ENCODE measurements at regions not wholly inside any gene's neighbourhood (a gene's known extent, or its start where the extent isn't known, plus 50 kb on each side); places are given as distances from the start of the nearest gene placed in this dataset.

DNA sequence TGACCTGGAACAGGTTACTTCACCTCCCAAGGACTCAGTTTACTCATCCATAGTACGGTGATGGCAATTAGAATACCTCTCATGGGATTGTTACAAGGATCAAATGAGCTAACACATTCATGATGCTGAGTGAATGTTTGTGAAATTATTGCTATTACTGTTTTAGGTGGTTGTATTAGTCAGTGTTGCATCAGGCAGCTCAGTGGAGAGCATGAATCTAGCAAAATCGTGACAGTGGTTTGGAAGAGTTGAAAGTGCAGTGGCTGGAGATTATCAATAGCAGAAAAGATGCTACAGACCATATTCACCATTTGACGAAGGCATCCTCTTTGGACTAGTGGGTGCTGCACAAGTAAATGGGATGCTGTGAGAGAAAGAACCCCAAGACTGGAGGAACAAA lies 50.4 kb upstream of the CTNNBL1 start:
- intact Hi-C loops (cut with micrococcal nuclease): no loop called here

DNA sequence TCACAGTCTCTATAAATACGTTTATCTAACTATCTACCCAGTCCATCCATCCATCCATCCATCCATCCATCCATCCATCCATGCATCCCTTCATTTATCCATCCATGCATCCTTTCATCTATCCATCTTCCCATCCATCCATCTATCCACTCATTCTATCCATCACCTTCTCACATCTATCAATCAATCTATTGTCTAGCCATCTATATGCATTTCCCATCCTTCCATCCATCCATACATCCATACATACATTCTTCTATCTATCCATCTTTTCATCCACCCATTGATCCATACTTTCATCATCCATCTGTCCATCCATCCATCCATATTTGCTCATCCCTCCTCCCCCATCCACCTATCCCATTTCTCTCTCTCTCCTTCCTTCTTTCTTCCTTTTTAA lies 51.6 kb upstream of the CTNNBL1 start:
- intact Hi-C loops (cut with micrococcal nuclease): no loop called here

DNA sequence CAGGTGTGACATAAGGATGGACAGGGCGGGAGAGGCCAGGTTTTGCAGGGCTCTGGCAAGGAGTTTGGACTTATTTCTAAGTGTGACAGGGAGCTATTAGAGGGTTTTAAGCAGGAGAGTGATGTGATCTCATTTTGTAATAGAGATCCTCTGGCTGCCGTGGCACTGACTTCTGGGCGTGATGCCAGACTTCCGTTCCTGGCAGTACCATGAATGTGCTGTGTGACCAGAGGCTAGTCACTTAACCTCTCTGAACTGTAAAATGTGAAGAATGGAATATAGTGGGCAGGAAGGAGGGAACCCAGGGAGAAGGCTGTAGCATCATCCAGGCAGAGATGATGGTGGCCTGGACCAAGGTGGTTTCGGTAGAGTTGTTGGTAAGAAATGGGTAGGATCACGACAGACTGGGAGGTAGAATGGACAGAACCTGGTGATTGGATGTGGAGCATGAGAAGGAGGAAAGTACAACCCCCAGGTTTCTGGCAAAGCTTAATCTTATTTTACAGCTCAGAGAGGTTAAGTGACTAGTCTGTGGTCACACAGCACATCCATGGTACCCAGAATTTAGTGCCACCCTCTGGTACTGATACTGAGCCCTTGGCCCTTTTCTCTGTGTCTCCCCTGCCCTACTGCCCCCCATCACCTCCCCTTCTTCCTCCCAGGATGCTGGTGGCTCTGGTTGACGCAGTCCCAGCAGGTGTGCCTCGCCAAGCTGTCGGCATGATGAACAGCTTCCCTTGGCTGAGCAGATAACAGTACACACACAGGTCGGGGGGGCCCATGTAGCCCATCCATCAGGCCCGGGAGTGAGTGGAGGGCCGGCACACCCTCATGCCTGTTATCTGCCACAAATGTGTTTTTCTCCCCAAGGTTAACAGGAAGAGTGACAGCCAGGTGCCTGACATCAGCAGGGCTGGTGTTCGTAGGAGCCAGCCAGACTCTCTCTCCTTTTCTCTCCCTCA lies 52.9 kb upstream of the CTNNBL1 start:
- intact Hi-C loops (cut with micrococcal nuclease): no loop called here

DNA sequence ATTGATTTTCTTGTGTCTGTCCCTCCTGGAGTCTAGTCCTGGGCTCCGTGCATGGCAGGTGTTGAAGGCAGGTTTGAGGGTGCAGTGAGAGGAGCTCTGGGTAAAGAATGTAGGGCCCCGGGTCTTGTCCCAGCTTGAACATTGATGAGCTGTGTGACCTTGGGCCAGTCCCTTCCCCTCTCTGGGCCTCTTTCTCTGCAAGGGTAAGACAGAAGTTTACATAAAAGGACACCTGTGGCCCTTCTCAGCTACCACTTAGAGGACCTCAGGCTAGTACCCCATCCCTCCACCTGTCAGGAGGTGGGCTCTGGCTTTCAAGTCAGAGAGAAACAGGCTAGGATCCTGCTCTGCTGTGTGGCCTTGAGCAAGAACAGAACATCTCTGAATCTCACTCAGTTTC lies 55.3 kb upstream of the CTNNBL1 start:
- intact Hi-C loops (cut with micrococcal nuclease): no loop called here

DNA sequence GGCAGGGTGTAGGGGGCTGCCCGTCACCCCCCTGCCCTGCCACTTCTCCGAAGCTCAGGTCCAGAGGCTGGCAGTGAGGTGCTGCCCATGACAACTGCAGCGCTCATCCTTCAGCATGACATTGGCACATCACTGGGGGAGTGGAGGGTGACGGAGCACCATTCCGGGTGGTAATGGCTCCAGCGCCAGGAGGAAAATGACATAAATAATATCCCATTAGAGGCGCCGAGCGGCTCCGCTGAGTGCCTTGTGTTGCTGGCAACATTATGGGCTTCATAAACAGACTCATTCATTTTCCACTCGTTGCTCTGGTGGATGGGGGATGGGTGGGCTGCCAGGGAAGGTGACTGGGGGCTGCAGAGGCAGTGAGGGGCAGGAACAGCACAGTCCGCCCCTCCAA lies 56.9 kb upstream of the CTNNBL1 start:
- intact Hi-C loops (cut with micrococcal nuclease): no loop called here

DNA sequence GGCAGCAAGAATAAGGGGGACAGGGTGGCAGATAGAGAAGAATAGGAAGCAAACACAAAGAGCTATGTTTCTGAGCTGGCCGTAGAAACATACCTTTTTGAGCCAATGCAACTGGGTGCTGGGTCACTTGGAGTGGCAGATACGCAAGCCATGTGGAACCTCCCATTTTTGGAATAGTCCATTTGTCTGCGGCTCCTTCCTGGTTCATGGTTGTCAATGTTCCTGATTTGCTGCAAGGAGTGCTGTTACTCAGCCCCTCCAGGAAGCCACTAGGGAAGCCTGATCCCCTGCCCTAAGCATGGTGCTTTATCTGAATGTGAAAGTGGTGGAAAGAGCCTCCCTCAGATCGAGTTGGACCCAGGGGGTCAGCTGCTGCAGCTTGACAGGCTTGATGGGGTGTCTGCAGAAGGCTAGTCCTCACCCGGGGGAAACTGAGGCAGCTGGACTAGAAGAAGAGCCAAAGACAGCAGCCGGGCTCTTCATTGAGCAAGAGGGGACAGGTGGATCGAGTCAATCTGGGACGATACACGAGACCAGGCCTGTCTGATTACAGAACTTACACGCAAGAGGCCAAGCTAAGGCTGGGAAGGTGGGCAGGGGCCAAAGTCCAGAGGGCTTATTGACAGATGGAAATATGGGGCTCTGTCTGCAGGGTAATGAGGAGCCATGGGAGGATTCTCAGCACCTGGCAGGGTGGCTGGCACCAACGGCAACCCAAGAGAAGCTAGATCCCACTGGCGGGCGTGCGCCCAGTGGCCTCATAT lies 57.4 kb upstream of the CTNNBL1 start:
- intact Hi-C loops (cut with micrococcal nuclease): no loop called here

DNA sequence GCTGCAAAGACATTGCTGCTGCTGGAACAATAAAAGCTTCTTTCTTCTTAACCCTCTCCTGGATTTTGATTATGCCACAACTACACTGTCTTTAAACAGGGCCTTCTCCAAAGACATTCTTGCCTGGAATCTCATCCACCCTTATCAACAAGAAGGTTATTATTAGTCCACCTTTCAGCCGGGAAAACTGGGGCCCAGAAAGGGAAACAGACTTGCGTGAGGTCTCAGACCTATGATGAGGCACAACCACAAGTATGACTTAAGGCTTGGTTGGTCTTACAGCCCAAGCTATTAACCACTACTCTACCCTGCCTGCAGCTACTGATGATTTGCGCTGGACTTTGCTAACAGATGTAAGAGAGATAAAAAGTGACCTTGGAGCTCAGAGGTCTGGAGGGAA lies 62.8 kb upstream of the CTNNBL1 start:
- intact Hi-C loops (cut with micrococcal nuclease): no loop called here

DNA sequence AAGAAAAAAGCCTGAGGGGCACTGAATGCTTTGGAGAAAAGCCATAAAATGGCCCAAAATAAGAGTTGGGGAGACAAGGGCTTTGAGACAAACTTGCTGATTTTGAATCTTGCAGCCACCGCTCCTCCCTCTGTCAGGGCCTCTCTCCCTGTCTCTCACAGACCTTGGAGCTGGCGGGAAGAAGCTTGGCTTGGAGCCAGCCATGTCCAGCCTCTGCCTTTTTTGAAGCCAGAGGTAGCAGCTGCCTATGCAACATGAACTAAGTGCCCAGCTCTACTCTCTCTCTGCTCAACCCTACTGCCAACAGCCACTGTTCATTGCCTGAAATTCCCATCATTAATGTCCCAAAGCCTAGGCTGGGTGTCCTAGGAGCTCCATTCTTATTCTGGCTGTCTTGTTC lies 63.7 kb upstream of the CTNNBL1 start:
- intact Hi-C loops (cut with micrococcal nuclease): no loop called here

DNA sequence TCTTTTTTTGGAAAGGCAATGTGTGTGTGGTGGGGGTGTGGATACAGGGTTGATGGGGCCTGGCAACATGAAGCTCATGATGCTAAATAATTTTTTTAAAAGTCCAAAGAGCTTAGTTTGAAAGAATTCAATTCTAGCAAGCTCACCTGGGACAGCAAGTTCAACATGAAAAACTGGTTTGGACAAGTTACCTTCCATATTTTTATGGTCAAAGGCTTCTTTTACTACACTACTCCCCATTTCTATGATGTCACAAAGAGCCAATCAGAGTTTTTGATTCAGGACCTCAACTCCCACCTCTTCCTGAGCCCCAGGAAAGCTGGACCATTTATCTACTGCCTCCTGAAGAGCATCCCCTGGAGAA lies 66.1 kb upstream of the CTNNBL1 start:
- intact Hi-C loops (cut with micrococcal nuclease): no loop called here

DNA sequence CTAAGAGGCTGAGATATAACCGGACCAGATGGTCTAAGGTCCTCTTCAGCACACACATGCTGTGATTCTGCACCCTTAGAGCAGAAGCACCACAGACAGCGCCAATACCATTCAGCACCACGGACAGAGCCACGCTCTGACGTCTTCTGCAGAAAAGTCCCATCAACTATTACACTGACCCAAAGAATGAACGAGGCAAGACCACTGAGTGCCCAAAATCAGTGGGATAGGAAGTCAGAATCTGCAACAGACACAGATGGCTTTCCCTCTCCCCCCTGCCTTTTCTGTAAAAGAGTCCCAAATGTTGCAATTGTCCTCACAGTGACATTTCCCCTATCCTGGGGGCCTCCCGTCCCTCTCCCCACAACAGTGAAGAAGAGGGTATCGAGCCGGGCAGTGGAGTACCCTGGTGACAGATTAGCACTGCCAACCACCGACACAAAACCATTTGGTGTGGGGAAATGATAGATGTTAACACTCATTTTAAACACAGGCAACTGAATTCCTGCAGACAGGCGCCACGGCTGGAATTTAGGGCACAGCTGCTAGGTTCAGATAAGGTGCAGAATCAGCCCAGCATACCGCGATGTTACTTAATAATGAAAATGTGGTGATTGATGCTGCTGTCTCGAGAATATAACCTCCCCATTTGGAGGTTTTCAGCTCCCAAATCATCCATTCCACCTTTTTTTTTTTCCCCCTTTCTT lies 66.6 kb upstream of the CTNNBL1 start:
- intact Hi-C loops (cut with micrococcal nuclease): no loop called here

DNA sequence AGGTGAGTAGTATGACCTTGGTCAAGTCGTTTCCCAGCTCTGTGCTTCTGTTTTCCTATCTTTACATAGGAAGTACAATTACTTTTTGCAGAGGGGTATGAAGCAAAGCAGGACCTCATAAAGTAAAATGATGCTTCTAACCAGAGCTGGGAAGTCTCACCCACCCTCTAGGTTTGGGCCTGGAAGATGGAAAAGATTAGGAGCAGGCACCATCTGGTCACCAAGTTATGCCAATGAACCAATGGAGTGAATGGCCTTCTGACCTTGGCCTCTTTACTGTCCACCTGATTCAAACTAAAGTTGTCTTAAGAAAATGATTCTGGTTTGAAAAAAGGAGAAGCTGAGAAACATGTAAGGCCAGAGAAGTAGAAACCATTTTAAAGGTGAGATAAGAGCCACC lies 68.9 kb upstream of the CTNNBL1 start:
- intact Hi-C loops (cut with micrococcal nuclease): no loop called here

DNA sequence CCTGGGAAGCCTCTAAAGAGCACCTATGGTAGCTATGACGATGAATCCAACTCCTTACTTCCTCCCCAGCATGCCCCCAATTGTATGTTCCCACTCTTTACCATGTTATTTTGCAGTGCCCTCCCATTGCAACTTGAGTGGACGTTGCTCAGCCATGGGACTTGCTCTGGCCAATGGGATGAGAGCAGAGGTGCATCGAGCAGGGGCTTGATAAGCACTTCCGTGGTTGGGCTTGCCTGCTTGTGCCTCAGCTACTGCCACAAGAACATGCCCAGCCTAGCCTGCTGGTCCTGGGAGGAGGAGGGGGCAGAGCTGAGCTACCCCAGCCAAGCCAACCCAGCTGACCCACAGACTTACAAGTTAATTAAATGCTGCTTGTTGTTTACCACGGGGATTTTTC lies 71.1 kb upstream of the CTNNBL1 start:
- intact Hi-C loops (cut with micrococcal nuclease): no loop called here

DNA sequence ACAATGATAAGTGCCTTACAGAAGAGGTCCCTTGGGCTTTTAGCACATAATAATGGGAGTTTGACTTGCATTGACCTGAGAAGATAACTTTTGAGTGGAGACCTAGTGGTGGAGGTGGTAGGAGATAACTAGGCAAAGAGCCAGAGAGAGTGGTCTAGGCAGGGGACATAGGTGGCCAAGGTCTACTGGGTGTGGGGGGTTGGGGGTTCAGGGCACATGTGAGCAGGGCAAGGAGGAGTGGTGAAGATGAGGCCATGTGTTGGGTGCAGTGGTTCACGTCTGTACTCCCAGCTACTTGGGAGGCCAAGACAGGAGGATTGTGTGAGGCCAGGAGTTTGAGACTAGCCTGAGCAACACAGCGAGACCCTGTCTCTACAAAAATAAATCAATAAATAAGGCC lies 74.3 kb upstream of the CTNNBL1 start:
- intact Hi-C loops (cut with micrococcal nuclease): loop anchor here (5.0 kb wide), 1 partner anchor 603 kb away; no protein-coding TSS in a partner anchor

DNA sequence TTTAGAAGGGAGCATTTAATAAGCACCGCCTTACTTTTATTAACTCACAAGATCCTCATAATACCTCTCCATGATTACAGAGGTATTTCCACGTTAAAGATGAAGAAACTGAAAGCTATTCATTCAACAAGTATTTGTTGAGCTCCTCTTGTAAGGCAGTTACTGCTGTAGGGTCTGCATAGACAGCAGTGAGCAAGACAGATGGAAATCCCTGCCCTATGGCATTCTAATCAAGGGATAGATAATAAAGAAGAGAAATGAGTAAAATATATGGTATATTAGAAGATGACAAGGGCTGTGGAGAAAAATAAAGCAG lies 77.8 kb upstream of the CTNNBL1 start:
- intact Hi-C loops (cut with micrococcal nuclease): loop anchor here (1.0 to 5.0 kb wide), 2 partner anchors 377 to 606 kb away; no protein-coding TSS in a partner anchor

DNA sequence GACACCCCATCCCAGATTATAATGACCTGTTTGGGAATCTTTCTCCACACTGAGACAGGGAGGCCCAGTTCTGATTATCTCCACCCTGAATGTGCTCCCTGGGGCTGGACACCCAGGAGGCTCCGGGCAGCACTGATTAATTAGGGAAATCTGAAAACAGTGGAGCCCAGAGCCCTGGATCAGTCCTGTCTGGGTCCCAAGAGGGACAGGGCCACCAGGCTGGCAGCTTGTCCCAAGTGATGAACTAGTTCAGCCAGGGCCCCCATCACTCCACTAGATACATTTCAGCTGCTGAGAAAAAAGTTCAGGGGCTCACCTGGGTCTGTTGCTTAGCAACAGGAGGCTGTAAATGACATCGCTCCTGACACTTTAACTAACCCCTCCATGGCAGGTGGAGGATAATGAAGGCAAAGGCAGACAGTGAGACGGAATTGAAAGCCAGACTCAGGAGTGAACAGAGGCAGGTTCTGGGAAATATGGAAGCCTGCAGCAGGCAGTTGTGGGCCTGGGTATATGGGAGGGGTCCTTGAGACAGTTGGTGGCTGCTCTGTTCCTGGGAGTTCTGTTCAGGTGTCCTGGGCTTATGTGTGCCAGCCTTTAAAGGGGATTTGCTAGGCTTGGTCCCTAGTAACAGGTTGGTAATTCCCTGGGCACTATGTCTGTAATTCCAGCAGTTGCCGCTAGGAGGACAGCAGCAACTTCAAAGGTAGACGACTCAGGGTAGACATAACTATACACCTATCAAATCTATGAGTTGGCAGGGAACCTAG lies 78.3 kb upstream of the CTNNBL1 start:
- intact Hi-C loops (cut with micrococcal nuclease): loop anchor here (1.0 to 5.0 kb wide), 2 partner anchors 378 to 607 kb away; no protein-coding TSS in a partner anchor

DNA sequence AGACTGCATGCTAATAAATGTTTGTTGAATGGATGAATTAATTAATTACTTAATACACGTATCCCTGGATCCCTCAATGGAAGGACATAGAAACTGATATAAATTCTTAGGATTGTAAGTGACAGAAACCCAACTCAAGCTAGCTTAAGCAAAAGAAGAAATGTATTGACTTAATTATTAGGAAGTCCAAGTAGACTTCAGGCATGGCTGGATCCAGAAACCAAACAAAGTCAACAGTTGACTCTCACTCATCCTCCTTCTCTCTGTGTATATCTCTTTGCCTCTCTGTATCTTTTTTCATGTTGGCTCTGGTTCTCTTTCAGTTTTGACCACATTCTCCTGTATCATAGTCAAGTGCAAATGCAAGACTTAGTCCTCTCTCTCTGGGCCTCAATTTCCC lies 82.0 kb upstream of the CTNNBL1 start:
- intact Hi-C loops (cut with micrococcal nuclease): no loop called here

DNA sequence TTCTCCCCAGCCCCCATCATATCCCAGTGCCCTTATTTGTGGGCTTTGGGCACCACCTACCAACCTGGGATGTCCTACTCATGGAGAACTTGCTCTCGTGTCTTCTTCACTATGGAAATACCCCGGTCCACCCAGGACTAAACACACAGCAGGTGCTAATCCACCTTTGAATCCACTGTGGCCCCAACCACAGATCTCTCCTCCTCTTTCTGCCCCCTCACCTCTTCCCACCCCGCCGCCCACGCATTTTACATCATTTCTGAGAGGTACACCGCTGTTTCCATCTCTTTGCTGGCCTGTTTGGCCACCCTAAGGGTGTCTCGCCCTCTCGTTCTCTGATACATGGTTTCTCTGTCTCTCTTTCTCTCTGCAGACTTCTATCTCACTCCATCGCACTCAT lies 82.5 kb upstream of the CTNNBL1 start:
- intact Hi-C loops (cut with micrococcal nuclease): no loop called here

DNA sequence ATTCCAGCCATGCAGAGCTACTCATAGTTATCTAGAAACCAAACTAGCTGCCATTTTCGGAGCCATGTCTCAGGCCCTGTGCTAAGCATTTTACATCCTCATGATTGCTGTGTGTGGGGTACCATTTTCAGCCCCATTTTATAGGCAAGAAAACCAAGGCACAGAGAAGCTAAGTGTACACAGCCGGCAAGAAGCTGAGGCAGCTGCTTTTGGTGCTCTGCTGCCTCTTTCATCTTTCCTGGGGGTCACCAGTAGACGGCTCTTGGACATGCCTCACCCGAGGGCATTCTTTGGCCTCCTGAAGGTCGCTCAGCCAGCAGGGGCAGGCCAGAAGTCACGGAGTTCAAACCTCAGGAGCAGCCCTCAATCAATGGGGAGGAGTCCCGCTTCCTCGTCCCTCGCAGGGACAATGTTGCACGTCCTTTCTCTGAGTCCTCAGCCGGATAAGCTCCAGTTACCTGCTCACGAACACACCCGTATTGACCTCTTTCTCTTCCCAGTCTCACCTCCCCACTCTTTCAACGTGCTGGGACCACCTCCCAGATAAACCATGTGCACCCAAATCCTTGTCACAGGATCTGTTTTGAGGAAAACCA lies 82.6 kb upstream of the BLCAP start:
- intact Hi-C loops (cut with micrococcal nuclease): no loop called here

DNA sequence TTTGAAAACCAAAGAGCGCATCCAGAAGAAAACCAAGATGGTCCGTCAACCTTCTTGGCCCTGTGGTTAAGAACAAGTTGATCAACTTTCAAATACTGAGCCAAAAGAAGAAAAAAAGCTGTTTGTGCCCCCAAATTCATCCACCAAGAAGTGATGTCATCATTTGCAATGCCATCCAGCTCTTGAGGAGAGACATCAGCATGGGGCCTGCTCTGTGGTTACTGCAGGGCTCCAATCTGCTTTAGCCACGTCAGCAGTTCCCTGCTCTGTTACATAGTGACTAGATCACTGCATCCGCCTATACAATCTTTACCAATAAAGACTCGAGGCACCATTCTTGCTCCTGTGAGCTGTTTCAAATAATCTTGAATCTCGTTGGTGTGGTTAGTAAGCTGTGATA lies 75.0 kb upstream of the BLCAP start:
- intact Hi-C loops (cut with micrococcal nuclease): no loop called here

DNA sequence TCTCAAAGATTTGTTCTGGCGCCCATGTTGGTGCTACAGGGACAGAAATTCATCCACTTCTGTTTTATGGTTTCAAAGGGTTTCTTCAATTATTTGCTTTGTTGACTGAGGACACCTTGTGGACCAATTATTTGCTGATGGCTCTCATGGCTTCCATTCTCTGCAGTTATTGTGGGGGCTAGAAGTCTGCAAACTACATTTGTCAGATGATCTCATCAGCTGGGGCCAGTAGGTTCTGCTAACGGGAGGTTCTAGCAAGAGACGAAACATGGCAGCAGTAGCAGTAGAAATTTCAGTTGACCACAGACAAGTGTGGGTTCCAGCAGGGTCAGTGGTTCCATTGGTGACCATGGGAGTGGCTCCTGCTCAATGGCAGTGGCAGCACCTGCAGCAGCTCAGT lies 72.8 kb upstream of the BLCAP start:
- intact Hi-C loops (cut with micrococcal nuclease): no loop called here

Data from T-helper 1 cell treated with Interleukin-12 subunit alpha and Interleukin-12 subunit beta and Interleukin-4 antibody, amounts not matched to agents 30 ng/mL and 1 ng/mL, for 36 hours (primary cell).